Memory B cell (primary cell): ENCODE measurements at regions not wholly inside any gene's neighbourhood (a gene's known extent, or its start where the extent isn't known, plus 50 kb on each side); places are given as distances from the start of the nearest gene placed in this dataset.

ENCODE experiments used
- ATAC-seq: fragments of 150-1000 bp; cut with Tn5 transposase; 2 replicates; pipeline ENCODE4 v1.10.0; 2021; ENCODE audit warnings: low read depth, mild to moderate bottlenecking, moderate library complexity
- DNase-seq, 2 donors: peaks; one replicate each; pipeline ENCODE4 v3.0.0; 2022; ENCODE audit warnings: low spot score in 2 of 2
- H3K27ac Mint-ChIP-seq: one replicate; pipeline ENCODE4 v1.8.0; 2022; ENCODE audit warnings: mild to moderate bottlenecking, moderate library complexity, mixed read lengths
- H3K27me3 Mint-ChIP-seq: one replicate; pipeline ENCODE4 v1.8.0; 2022; ENCODE audit warnings: mixed read lengths
- H3K36me3 Mint-ChIP-seq: one replicate; pipeline ENCODE4 v1.8.0; 2022; ENCODE audit warnings: mild to moderate bottlenecking, mixed read lengths
- H3K4me1 Mint-ChIP-seq: one replicate; pipeline ENCODE4 v1.8.0; 2022; ENCODE audit warnings: mixed read lengths
- H3K4me3 Mint-ChIP-seq: one replicate; pipeline ENCODE4 v1.8.0; 2022; ENCODE audit warnings: mild to moderate bottlenecking, moderate library complexity, mixed read lengths
- H3K9me3 Mint-ChIP-seq: one replicate; pipeline ENCODE4 v1.8.0; 2022; ENCODE audit warnings: mixed read lengths

- Mint-ChIP-seq H3K9me3 (no peaks in the 10 kb centered on the region), H3K4me3 (no peak overlapping the region), H3K4me1 (no peaks in the 10 kb centered on the region), H3K27ac (no peak overlapping the region), H3K36me3 (no peaks in the 10 kb centered on the region), H3K27me3 (no peaks in the 10 kb centered on the region)
- no peak for ATAC-seq
- no peak for DNase-seq
These were observed 261.9 kb upstream of the LYZL1 start for GRCh38 chr10:29026802-29027580.

- DNase-seq, result no peak
- H3K27ac Mint-ChIP-seq, result no peak overlapping the region
- no peak overlapping the region for H3K4me3 Mint-ChIP-seq
- no peaks in the 10 kb centered on the region for H3K27me3 Mint-ChIP-seq
- no peaks in the 10 kb centered on the region for H3K9me3 Mint-ChIP-seq
- no peak for ATAC-seq
- no peaks in the 10 kb centered on the region for H3K4me1 Mint-ChIP-seq
- H3K36me3 Mint-ChIP-seq, result no peaks in the 10 kb centered on the region
These were observed 260.4 kb upstream of the LYZL1 start for GRCh38 chr10:29028486-29028885.

- H3K27ac Mint-ChIP-seq, result no peak overlapping the region
- ATAC-seq (no peak), DNase-seq (no peak)
These were observed 258.0 kb upstream of the LYZL1 start for GRCh38 chr10:29030900-29031299.

GRCh38 chr10:29032169-29032568 is 256.7 kb upstream of the LYZL1 start:
- Mint-ChIP-seq H3K27me3 (no peaks in the 10 kb centered on the region), H3K27ac (no peak overlapping the region)

More at GRCh38 chr10:29030900-29031299, 258.0 kb upstream of the LYZL1 start:
- Mint-ChIP-seq H3K27me3 (no peaks in the 10 kb centered on the region), H3K36me3 (no peaks in the 10 kb centered on the region), H3K4me3 (no peak overlapping the region), H3K9me3 (no peaks in the 10 kb centered on the region), H3K4me1 (no peaks in the 10 kb centered on the region)

GRCh38 chr10:29033311-29033940 is 255.4 kb upstream of the LYZL1 start:
- Mint-ChIP-seq H3K36me3 (no peaks in the 10 kb centered on the region), H3K27me3 (no peaks in the 10 kb centered on the region), H3K27ac (no peak overlapping the region), H3K4me1 (no peaks in the 10 kb centered on the region), H3K4me3 (peak overlapping the region; percentile 17), H3K9me3 (no peaks in the 10 kb centered on the region)
- DNase-seq, result no peak
- ATAC-seq, result no peak

More at GRCh38 chr10:29032169-29032568, 256.7 kb upstream of the LYZL1 start:
- DNase-seq, result no peak
- H3K4me1 Mint-ChIP-seq, result no peaks in the 10 kb centered on the region
- no peaks in the 10 kb centered on the region for H3K36me3 Mint-ChIP-seq
- no peak overlapping the region for H3K4me3 Mint-ChIP-seq
- no peaks in the 10 kb centered on the region for H3K9me3 Mint-ChIP-seq
- ATAC-seq, result no peak

- no peaks in the 10 kb centered on the region for H3K4me1 Mint-ChIP-seq
- H3K4me3 Mint-ChIP-seq, result no peak overlapping the region
- DNase-seq (no peak), ATAC-seq (no peak)
- no peak overlapping the region for H3K27ac Mint-ChIP-seq
- no peaks in the 10 kb centered on the region for H3K36me3 Mint-ChIP-seq
- no peaks in the 10 kb centered on the region for H3K9me3 Mint-ChIP-seq
- no peaks in the 10 kb centered on the region for H3K27me3 Mint-ChIP-seq
These were observed 254.3 kb upstream of the LYZL1 start for GRCh38 chr10:29034592-29034991.

GRCh38 chr10:29035721-29036120 is 253.1 kb upstream of the LYZL1 start:
- DNase-seq (no peak), ATAC-seq (no peak)
- Mint-ChIP-seq H3K27ac (no peak overlapping the region), H3K36me3 (no peaks in the 10 kb centered on the region), H3K27me3 (peaks cover 2% of the 10 kb centered on the region), H3K4me3 (no peak overlapping the region), H3K9me3 (peaks cover 5% of the 10 kb centered on the region), H3K4me1 (peaks cover 3% of the 10 kb centered on the region)

GRCh38 chr10:29037348-29038113 is 251.3 kb upstream of the LYZL1 start:
- Mint-ChIP-seq H3K36me3 (no peaks in the 10 kb centered on the region), H3K27me3 (peaks cover 3% of the 10 kb centered on the region), H3K4me3 (no peak overlapping the region), H3K9me3 (peaks cover 7% of the 10 kb centered on the region), H3K4me1 (peaks cover 4% of the 10 kb centered on the region), H3K27ac (no peak overlapping the region)
- no peak for DNase-seq
- no peak for ATAC-seq

- no peaks in the 10 kb centered on the region for H3K36me3 Mint-ChIP-seq
- peaks cover 7% of the 10 kb centered on the region for H3K9me3 Mint-ChIP-seq
- no peak for DNase-seq
- H3K4me3 Mint-ChIP-seq, result no peak overlapping the region
- peaks cover 3% of the 10 kb centered on the region for H3K27me3 Mint-ChIP-seq
- ATAC-seq, result no peak
- no peak overlapping the region for H3K27ac Mint-ChIP-seq
- peaks cover 4% of the 10 kb centered on the region for H3K4me1 Mint-ChIP-seq
These were observed 249.8 kb upstream of the LYZL1 start for GRCh38 chr10:29039091-29039490.

- Mint-ChIP-seq H3K36me3 (no peaks in the 10 kb centered on the region), H3K27me3 (peaks cover 3% of the 10 kb centered on the region), H3K4me1 (peaks cover 4% of the 10 kb centered on the region), H3K27ac (no peak overlapping the region), H3K4me3 (no peak overlapping the region), H3K9me3 (peaks cover 7% of the 10 kb centered on the region)
- DNase-seq, result no peak
- ATAC-seq, result no peak
These were observed 249.1 kb upstream of the LYZL1 start for GRCh38 chr10:29039677-29040189.

GRCh38 chr10:29041616-29042015 is 247.3 kb upstream of the LYZL1 start:
- peaks cover 7% of the 10 kb centered on the region for H3K9me3 Mint-ChIP-seq
- peaks cover 3% of the 10 kb centered on the region for H3K27me3 Mint-ChIP-seq
- no peak overlapping the region for H3K4me3 Mint-ChIP-seq
- no peak for ATAC-seq
- DNase-seq, result no peak
- H3K4me1 Mint-ChIP-seq, result peaks cover 4% of the 10 kb centered on the region
- no peak overlapping the region for H3K27ac Mint-ChIP-seq
- no peaks in the 10 kb centered on the region for H3K36me3 Mint-ChIP-seq

GRCh38 chr10:29048506-29048905 is 240.4 kb upstream of the LYZL1 start:
- DNase-seq, result no peak
- Mint-ChIP-seq H3K4me3 (no peak overlapping the region), H3K27me3 (no peaks in the 10 kb centered on the region), H3K4me1 (no peaks in the 10 kb centered on the region), H3K9me3 (no peaks in the 10 kb centered on the region), H3K27ac (no peak overlapping the region), H3K36me3 (no peaks in the 10 kb centered on the region)
- ATAC-seq, result no peak

GRCh38 chr10:29050081-29050480 is 238.8 kb upstream of the LYZL1 start:
- ATAC-seq (no peak), DNase-seq (no peak)
- Mint-ChIP-seq H3K9me3 (no peaks in the 10 kb centered on the region), H3K4me3 (no peak overlapping the region), H3K4me1 (no peaks in the 10 kb centered on the region), H3K27ac (no peak overlapping the region), H3K27me3 (no peaks in the 10 kb centered on the region), H3K36me3 (no peaks in the 10 kb centered on the region)

- H3K4me3 Mint-ChIP-seq, result no peak overlapping the region
- no peak for DNase-seq
- H3K36me3 Mint-ChIP-seq, result no peaks in the 10 kb centered on the region
- ATAC-seq, result no peak
- H3K27ac Mint-ChIP-seq, result no peak overlapping the region
- H3K4me1 Mint-ChIP-seq, result no peaks in the 10 kb centered on the region
- H3K9me3 Mint-ChIP-seq, result no peaks in the 10 kb centered on the region
- H3K27me3 Mint-ChIP-seq, result no peaks in the 10 kb centered on the region
These were observed 233.8 kb upstream of the LYZL1 start for GRCh38 chr10:29055101-29055500.
